NCI-H2107 treated with DMSO at 0.1 percent for 48 hours (cell line): ENCODE measurements at regions not wholly inside any gene's neighbourhood (a gene's known extent, or its start where the extent isn't known, plus 50 kb on each side); places are given as distances from the start of the nearest gene placed in this dataset.

Experiments used
- DNase-seq: peaks from one replicate; lab custom pipeline; 2025; ENCODE audit not compliant: unreplicated experiment; lab: John Stamatoyannopoulos, UW

DNA sequence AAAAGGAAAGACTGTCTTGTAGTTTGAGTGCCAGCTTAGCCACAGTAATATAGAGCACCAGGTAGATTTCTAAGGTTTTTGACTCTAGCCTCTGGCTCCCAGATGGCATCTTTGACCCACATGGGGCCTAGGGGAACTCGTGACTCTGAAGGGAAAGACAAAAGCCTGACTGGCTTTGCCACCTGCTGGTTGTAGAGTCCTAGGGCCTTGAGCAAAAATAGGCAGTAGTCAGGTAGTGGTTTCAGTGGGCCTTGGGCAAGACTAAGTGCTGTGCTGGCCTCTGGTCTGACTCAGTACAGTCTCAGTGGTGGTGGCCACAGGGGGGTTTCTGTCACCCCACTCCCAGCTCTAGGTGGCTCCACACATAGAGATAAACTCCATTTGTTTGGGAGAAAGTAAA, 349.4 kb downstream of the FAM181B start:
- no peak for DNase-seq

GRCh38 chr11:82373781-82374542, 359.7 kb downstream of the FAM181B start:
- DNase-seq, result no peak

- no peak for DNase-seq
Observed at GRCh38 chr11:82365351-82365750, 368.3 kb downstream of the FAM181B start.

GRCh38 chr11:82356316-82356715, 377.3 kb downstream of the FAM181B start:
- DNase-seq, result no peak

DNA sequence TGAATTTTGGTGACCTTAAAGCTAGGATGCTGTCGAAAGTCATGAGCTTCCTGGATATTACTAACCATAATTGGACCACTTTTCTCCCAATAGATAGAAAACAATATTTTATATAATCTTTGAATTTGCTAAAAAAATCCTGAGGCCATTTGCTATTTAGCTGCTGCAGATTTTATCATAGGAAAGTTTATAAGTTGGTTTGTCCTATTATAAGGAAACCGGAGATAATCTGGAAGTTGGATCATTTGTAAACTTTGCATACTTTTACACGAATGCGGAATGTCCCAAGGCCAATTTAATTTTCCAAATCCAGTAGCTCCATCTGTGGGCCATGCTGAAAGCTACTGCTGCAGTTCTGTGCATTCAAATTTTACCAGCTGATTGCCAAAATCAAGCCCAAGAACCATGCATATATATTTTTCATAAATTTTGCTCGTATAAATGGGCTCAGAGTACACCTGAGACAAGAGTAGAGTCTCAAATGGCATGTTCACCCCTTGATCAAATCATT, 378.3 kb downstream of the FAM181B start:
- no peak for DNase-seq

GRCh38 chr11:82326853-82327252, 406.8 kb downstream of the FAM181B start:
- DNase-seq, result no peak

- no peak for DNase-seq
Observed at GRCh38 chr11:82321206-82321605, 412.5 kb downstream of the FAM181B start.

DNA sequence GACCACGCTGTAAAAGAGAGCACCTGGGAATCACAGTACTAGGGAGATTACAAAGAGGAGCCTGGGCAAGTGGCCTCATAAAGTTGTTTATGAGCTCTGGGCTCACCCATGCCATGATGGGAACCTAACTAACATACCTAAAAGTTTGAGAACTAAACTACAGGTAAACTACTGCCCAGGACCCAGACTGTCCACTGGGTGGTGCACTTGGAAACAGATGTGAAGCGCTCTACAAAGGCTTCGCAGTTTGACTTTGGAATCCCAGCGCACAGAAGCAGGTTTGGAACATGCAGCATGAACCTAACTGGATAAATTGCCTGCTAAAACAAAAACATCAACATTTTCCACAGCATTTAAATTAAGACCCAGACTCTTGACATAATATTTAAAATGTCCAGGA, 418.6 kb downstream of the FAM181B start:
- DNase-seq, result no peak

DNA sequence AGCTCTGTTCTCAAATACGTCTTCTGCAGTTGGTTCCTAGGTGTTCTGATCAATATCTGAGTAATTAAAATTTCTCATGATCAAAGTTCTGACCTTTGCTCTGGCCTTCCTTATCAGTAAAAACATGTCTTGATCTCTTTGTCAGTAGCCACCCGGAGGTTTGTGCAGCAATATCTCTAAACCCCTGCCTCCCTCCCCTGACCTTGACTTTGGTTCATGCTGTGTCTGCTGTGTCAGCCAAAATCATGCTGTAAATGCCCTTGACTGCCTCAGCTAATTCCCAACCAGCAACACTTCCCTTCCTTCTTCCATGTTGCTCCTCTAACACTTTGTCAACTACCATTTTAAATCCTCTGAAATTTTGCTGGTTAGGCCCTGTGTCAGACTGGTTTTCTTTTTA, 424.7 kb downstream of the FAM181B start:
- DNase-seq, result no peak

GRCh38 chr11:82305123-82305522, 428.5 kb downstream of the FAM181B start:
- no peak for DNase-seq

GRCh38 chr11:82303671-82304070, 430.0 kb downstream of the FAM181B start:
- DNase-seq, result no peak

DNA sequence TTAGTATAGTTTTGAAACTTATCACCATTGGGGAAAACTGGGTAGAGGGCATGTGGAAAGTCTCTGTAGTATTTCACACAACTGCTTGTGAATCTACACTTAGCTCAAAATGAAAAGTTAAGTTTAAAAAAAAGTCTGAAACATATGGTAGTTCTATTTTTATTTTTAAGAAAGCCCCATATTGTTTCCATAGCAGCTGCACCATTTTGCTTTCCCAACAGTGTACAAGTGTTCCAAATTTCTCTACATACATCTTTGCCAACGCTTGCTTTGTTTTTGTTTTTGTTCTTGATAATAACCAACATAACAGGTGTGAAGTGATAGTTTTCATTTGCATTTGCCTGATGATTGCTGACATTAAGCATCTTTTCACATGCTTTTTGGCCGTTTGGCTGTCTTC, 445.2 kb downstream of the FAM181B start:
- no peak for DNase-seq

DNA sequence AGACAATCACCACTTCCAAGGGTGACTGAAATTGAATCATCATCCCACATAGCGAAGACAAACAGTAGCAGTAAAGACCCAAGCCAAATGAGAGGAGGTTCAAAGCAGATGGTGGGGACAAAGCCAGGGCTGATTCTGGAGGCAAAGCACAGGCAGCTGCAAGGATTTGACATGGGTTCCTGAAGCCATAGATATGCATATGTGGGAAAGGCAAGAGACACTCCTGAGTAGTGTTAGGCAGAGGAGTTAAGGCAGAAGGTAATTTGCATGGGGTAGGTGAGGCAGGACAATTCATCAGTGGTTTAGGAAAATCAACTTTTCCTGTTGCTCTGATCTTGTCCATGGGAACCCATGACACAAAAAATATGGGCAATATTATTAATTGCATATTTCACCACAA, 462.8 kb downstream of the FAM181B start:
- no peak for DNase-seq

DNA sequence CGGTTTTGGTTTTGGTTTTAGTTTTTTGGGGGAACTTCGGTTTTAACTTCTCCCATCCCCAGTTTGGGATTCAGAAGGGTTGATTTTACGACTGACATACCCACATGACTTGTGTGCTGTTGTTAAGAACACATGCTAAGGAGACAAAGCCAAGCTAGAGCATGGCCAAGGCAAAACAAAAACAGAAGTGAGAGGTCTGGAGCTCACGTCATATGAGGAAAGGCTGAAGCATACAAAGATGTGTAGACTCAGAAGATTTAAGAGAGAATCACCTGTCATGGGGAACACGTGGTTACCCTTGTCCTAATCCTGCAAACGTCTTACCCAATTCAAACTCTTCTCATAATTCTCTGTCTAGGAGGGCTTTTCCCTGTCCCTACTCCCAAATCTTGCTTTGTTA, 465.0 kb downstream of the FAM181B start:
- DNase-seq, result no peak

GRCh38 chr11:82267186-82267585, 466.5 kb downstream of the FAM181B start:
- no peak for DNase-seq

DNA sequence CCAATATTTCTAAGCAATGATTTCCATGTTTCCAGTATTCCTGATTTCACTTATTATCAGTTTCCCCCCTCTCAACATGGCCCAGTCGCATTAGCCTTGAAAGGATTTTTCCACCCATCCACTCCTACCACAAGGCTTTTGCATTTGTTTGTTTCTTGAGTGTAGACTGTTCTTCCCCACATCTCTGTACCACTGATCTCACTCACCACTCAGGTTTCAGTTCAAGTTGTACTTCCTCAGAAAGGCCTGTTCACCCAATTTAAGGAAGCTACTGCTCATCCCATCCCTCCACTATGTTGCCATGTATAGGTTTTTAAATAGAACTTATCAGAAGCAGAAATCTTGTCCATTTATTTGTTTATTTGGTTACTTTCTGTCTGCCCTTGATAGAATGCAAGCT, 472.3 kb downstream of the FAM181B start:
- DNase-seq, result no peak

GRCh38 chr11:82250047-82250446, 483.6 kb downstream of the FAM181B start:
- DNase-seq, result no peak

GRCh38 chr11:82246926-82247325, 486.7 kb downstream of the FAM181B start:
- DNase-seq, result no peak

DNA sequence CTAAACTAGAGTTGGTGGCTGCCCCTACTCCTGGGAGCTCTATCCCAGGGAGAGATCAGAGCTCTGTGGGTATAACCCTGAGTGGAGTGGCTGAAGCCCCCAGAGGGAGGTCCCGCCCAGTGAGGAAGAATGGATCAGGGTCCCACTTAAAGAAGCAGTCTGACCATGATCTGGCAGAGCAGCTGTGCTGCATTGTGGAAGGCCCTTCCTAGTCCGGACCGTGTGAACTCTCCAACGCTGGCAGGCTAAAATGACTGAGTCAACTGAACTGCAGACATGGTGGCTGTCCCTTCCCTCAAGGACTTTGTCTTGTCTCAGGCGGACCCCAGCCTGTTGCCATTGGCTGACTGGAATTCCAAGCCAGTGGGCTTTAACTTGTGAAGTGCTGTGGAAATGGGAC, 494.2 kb downstream of the FAM181B start:
- DNase-seq, result no peak

- no peak for DNase-seq
Observed at GRCh38 chr11:82234256-82234655, 499.4 kb downstream of the FAM181B start.

DNA sequence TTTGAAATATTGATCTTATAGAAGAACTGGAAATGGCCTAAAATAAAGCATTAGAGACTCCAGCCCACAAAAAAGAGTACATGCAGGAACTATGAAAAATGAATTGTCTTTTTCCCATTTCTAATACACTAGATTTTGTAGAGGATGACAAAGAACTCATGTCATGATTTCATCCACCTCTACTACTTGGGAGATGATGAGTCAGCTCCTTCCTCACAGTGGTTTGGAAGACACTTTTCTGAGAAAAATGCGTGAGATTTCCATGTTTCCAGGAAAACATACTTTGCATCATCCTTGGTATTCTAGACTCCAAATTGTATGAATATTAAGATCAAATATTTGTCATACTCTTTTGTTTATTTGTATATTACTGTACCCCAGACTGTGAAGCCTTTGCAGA, 500.5 kb downstream of the FAM181B start:
- DNase-seq, result no peak

GRCh38 chr11:82229341-82229740, 504.3 kb downstream of the FAM181B start:
- DNase-seq, result no peak

DNA sequence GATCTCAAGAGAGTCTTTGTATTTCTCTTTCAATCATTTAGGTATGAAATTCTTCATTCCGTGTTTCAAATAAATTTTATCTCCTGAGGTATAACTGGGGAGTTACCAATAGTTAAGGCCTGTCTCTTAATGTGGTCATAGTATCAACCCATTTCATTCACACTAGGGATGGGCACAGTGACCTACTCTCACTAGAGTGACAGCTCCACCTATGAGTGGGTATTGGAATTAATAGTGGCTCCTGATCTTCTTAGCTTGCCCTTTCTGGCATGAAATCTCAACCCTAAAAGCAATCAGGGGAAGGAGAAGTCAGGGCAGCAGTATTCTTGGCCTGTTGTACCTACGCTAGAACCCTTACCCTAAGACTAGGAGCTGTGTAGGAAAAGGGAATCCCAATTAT, 507.7 kb downstream of the FAM181B start:
- no peak for DNase-seq
